HG03175 (cell line): ENCODE measurements at regions not wholly inside any gene's neighbourhood (a gene's known extent, or its start where the extent isn't known, plus 50 kb on each side); places are given as distances from the start of the nearest gene placed in this dataset.
A peak's percentile ranks its signal among the peaks of the same experiment; 100 is the strongest.
"Not testable (repeated sequence)": the region's sequence is repeated elsewhere in the genome, so short reads cannot be mapped to it uniquely, and the experiment has no call there.

Source experiments
- ATAC-seq: cut with Tn5 transposase; IDR thresholded peaks from one replicate; pipeline ENCODE4 v1.9.1; 2021; ENCODE audit warnings: mild to moderate bottlenecking, moderate library complexity; ENCODE audit not compliant: unreplicated experiment

DNA sequence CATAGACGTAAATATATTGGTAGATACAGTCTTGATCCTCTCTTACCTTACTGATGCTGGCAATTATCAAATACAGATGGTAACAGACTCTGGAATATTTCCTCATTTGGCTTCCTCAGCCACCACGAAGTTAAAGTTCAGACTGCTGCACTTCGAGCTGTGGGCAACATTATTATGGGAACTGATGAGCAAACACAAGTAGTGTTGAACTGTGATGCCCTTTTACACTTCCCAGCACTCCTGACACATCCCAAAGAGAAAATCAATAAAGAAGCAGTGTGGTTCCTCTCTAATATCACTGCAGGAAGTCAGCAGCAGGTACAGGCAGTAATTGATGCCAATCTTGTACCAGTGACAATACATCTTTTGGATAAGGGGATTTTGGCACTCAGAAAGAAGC, 162.7 kb upstream of the NT5E start:
- no peak for ATAC-seq

GRCh38 chr6:85286507-85286906, 163.4 kb upstream of the NT5E start:
- not testable (repeated sequence) for ATAC-seq

- ATAC-seq, result no peak
Observed at GRCh38 chr6:85285934-85286333, 163.9 kb upstream of the NT5E start.

DNA sequence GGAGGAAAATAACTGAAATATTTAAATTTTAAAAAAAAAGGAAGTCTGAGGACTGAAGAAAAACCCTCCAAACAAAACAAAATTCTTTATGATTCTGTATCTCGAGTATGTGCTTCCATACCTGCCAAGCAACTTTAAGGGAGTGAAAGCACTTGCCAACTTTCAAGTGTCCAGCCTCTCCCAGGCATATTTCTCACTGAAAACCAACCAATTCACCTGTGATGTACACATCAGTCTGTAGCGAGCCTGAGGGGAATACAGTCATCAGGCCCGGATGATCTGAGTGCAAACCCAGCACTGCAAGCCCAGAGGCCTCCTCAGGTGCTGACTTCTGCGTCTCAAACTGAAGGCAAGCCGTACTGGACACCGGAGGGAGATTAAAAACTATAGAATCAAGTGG, 164.8 kb upstream of the NT5E start:
- ATAC-seq, result no peak

DNA sequence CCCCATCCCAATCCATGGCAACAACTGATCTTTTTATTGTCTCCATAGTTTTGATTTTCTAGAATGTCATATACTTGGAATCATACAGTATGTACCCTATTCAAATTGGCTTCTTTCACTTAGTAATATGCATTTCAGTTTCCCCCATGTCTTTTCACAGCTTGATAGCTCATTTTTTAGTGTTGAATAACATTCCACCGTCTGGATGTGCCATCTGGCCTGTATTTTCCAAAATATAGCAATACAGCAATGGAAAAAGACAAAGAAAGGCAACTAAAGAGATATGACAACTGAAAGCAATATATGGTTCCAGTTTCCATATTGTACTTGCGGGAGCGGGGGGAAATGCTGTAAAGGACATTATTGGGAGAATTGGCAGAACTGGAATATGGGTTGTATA, 166.4 kb upstream of the NT5E start:
- no peak for ATAC-seq

DNA sequence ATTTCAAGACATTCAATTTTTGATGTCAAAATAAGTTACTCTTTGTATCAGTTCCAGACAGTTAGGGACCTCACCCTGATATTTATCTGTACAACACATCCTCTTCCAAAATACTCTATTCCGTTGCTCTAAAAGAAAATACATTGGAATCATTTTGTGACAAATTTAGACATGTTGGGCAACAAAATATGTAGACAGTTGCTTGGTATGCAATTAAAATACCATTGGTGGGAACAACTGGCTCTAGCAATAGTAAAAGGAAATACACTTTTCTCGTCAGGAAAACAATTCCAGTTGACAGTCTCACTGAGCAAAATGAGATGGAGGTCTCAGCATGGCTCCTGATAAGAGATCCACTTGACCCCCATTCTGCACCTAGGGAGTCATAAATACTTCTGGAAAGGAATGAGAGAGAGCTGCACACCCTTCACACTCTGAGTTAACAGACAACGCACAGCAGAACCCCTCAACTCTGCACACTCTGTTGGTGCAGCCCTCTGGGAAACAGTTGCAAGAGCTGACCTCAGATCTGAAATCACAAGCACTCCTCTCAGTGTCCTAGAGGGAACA, 171.3 kb upstream of the NT5E start:
- no peak for ATAC-seq

GRCh38 chr6:85276026-85276425, 173.9 kb upstream of the NT5E start:
- not testable (repeated sequence) for ATAC-seq

DNA sequence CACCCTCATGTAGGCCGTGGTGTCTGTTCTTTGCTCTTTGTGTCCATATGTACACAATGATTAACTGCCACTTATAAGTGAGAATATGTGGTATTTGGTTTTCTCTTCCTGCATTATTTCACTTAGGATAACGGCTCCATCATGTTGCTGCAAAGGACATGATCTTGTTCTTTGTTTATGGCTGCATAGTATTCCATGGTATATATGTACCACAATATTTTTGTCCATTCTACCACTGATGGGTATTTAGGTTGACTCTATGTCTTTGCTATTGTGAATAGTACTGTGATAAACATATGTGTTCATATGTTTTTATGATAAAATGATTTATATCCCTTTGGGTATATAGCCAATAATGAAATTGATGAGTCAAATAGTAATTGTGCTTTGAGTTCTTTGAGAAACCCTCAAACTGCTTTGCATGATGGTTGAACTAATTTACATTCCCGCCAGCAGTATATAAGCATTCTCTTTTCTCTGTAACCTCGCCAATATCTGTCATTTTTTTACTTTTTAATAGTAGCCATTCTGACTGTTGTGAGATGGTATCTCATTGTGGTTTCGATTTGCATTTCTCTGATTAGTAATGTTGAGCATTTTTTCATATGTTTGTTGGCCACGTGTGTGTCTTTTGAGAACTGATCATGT, 174.4 kb upstream of the NT5E start:
- no peak for ATAC-seq

GRCh38 chr6:85273870-85274269, 176.0 kb upstream of the NT5E start:
- ATAC-seq, result no peak

DNA sequence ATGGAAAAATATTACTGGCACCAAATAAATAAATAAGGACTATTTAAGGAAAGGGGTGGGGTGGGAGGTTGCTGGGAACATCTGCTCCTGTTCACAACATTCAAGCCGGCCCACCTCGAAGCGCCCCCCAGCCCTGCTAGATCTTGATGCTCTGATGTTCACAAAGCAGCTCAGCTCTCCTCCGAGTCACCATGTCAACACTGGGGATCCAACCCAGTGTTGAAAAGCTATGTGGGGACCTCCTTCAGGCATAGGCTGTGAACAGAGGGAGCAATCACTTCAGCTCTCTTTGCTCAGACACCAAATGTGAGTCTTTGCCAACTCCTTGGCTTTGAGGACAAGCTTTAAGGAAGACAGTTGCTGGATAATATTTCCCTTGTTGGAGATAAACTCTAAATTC, 176.8 kb upstream of the NT5E start:
- no peak for ATAC-seq

DNA sequence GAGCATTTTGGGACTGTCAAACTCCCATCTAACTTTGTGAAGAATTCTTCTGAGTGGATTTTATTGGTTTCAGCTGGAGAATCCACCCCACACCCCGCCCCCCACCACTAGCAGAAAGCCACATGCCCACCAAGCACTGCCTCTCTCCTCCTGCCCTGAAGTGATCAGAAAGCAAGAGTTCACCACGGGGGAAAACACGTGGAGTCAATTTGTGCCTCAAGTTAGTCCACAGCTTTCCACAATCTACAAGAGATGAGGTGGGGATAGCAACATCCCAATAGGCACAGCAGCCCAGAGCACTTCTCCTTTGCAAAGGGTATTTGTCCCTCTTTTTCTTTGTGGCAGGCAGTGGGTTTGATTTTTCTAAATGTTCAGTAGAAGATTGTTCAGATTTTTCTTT, 177.3 kb upstream of the NT5E start:
- ATAC-seq, result no peak

- ATAC-seq, result no peak
Observed at GRCh38 chr6:85262621-85263020, 187.3 kb upstream of the NT5E start.

GRCh38 chr6:85261271-85261670, 188.6 kb upstream of the NT5E start:
- ATAC-seq, result no peak

DNA sequence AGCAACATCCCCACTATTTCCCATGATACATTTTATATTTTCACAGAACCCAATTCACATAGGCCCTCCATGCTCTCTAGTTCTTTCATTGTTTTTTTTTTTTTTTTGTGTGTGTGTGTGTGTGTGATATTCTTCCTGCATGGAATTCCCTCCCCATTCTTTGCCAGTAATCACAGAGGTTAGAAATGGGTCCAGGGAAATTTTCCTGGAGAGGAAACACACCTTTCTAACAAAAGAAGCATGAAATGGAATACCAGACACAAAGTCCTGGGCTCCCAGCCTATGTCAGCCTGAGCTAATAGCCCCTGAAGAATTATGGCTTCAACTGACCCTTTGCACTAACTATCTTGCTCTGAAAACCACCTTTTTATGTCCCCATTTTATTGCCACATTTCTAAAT, 194.2 kb upstream of the NT5E start:
- ATAC-seq, result no peak

DNA sequence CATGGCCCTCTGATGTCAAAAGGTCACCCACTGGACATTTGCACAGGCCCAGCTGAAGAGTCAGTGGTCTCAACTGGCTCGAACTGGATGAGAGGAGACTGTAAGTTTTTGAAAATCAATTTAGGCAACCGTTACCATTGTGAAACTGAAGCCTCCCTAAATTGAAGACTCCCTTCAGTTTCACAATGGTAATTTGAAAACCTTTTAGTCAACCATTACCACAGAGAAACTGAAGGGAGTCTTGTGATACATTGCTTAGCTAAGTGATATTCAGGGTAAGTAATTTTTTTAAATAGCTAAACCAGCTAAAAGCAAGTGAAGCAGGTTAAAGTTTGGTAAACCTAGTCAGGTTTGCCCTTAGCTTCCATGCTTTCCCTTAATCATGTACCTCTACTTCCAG, 197.3 kb upstream of the NT5E start:
- ATAC-seq, result peak; percentile 54

DNA sequence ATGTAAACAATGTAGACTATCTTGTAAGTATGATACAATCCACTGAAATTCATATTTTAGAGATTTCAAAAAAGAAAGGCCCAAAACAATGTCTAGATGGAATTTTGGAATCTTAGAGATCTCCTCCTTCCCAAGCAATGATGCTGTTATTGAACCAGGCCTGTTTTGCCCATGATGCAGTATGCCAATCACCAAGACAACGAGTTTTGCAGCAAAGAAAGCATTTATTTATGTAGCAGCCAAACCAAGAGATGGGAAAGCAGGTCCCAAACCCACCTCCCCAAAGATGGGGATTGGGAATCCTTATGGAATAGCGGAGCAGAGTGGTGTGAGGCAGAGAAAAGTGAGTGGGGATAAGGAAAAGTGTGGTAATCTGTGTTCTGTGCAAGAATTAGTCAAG, 197.8 kb upstream of the NT5E start:
- ATAC-seq, result no peak

DNA sequence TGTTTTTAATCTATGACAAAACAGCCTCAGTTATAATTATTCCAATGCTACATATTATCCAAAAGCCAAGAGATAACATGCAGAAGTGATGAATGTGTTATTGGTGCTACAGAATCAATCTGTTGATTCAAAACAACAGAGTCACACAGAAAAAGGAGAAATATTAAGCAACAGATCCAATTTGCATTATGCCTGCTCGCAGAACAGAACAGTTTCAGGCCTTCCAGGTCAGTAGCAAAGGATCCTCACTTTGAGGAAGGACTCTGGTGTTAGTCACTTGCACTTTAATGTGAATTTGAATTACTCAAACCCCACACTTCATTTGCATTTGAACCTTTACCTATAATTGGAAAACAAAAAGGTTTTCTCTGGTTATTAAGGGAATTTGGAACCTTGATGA, 198.6 kb upstream of the NT5E start:
- no peak for ATAC-seq

- ATAC-seq, result no peak
Observed at GRCh38 chr6:85250586-85251220, 199.2 kb upstream of the NT5E start.

- ATAC-seq, result no peak
Observed at GRCh38 chr6:85245004-85245403, 204.9 kb upstream of the NT5E start.

GRCh38 chr6:85241498-85242052, 208.3 kb upstream of the NT5E start:
- ATAC-seq, result no peak

GRCh38 chr6:85240787-85241385, 209.0 kb upstream of the NT5E start:
- ATAC-seq, result no peak

DNA sequence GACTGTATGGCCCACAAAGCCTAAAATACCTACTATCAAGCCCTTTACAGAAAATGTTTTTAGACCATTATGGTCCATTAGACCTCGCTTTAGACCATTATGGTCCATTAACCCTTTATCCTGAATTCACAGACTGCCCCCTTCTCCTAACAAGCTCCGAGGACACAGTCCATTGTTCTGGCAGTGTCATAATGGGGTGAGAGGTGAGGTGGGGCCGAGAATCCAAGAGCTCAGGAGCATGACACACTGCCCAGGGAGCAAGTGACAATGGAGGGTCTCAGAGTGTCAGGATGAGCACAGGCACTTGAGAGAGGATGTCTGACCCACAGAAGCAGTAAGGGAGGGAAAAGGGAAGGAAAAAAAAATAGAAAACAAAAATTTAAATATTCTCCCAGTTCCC, 212.4 kb upstream of the NT5E start:
- ATAC-seq, result no peak
